Stimulated activated CD8-positive, alpha-beta memory T cell treated with anti-CD3 and anti-CD28 coated beads, Interleukin-12 subunit alpha, Interleukin-12 subunit beta, amount 100 ng/mL, for 24 hours (primary cell): ENCODE measurements at regions not wholly inside any gene's neighbourhood (a gene's known extent, or its start where the extent isn't known, plus 50 kb on each side); places are given as distances from the start of the nearest gene placed in this dataset.
"Not testable (repeated sequence)": the region's sequence is repeated elsewhere in the genome, so short reads cannot be mapped to it uniquely, and the experiment has no call there.

ENCODE experiments used
- DNase-seq: peaks from one replicate; pipeline ENCODE4 v3.0.0-alpha.2; 2020; ENCODE audit errors: extremely low read depth

GRCh38 chr10:65133652-65134051, 1612.5 kb downstream of the REEP3 start:
- no peak for DNase-seq

GRCh38 chr10:65135508-65135907, 1614.3 kb downstream of the REEP3 start:
- no peak for DNase-seq

- no peak for DNase-seq
Measured at GRCh38 chr10:65142641-65143435, 1621.6 kb downstream of the REEP3 start.

GRCh38 chr10:65143723-65144122, 1622.5 kb downstream of the REEP3 start:
- no peak for DNase-seq

- DNase-seq = no peak
Measured at GRCh38 chr10:65149878-65150277, 1628.7 kb downstream of the REEP3 start.

- no peak for DNase-seq
Measured at GRCh38 chr10:65166272-65166671, 1645.1 kb downstream of the REEP3 start.

GRCh38 chr10:65172249-65172648, 1651.0 kb downstream of the REEP3 start:
- DNase-seq = no peak

- DNase-seq = no peak
Measured at GRCh38 chr10:65176994-65177393, 1655.8 kb downstream of the REEP3 start.

GRCh38 chr10:65183236-65183635, 1662.0 kb downstream of the REEP3 start:
- no peak for DNase-seq

GRCh38 chr10:65186668-65187067, 1665.5 kb downstream of the REEP3 start:
- DNase-seq = not testable (repeated sequence)

GRCh38 chr10:65194126-65194525, 1672.9 kb downstream of the REEP3 start:
- no peak for DNase-seq

- no peak for DNase-seq
Measured at GRCh38 chr10:65194555-65194954, 1673.4 kb downstream of the REEP3 start.

- no peak for DNase-seq
Measured at GRCh38 chr10:65196111-65196510, 1674.9 kb downstream of the REEP3 start.

GRCh38 chr10:65197935-65198334, 1676.7 kb downstream of the REEP3 start:
- DNase-seq = no peak

- no peak for DNase-seq
Measured at GRCh38 chr10:65201491-65201890, 1680.3 kb downstream of the REEP3 start.

GRCh38 chr10:65204999-65205398, 1683.8 kb downstream of the REEP3 start:
- DNase-seq = no peak

- no peak for DNase-seq
Measured at GRCh38 chr10:65213170-65213569, 1692.0 kb downstream of the REEP3 start.

GRCh38 chr10:65219444-65219843, 1698.2 kb downstream of the REEP3 start:
- DNase-seq = no peak

- no peak for DNase-seq
Measured at GRCh38 chr10:65231148-65231547, 1694.7 kb upstream of the LRRTM3 start.

- DNase-seq = no peak
Measured at GRCh38 chr10:65234261-65234660, 1691.6 kb upstream of the LRRTM3 start.

GRCh38 chr10:65235266-65235665, 1690.6 kb upstream of the LRRTM3 start:
- no peak for DNase-seq

GRCh38 chr10:65235846-65236245, 1690.0 kb upstream of the LRRTM3 start:
- no peak for DNase-seq

GRCh38 chr10:65265451-65265954, 1660.3 kb upstream of the LRRTM3 start:
- DNase-seq = no peak

GRCh38 chr10:65269551-65269950, 1656.3 kb upstream of the LRRTM3 start:
- not testable (repeated sequence) for DNase-seq
